Endothelial cell of umbilical vein (primary cell): ENCODE measurements at regions not wholly inside any gene's neighbourhood (a gene's known extent, or its start where the extent isn't known, plus 50 kb on each side); places are given as distances from the start of the nearest gene placed in this dataset.

ENCODE experiments used
- BruUV-seq: library from RNA; stranded (reverse); fragments of 400-500 nt; replicated peaks from 2 replicates; lab custom pipeline; 2021; lab: Mats Ljungman, UMichigan
- CTCF ChIA-PET: fragments of 300-600, 350-600 bp; sonication (Branson Sonifier 250); formaldehyde crosslinking; loops from one replicate; lab custom pipeline; 2021; ENCODE audit warnings: antibody characterized with exemption, inconsistent platforms; lab: Charles Lee
- POLR2A ChIA-PET: fragments of 300-600, 350-600 bp; sonication (Branson Sonifier 250); formaldehyde crosslinking; loops from one replicate; lab custom pipeline; 2021; ENCODE audit warnings: antibody characterized with exemption, inconsistent platforms; lab: Charles Lee
- DNase-seq: peaks from one replicate; pipeline ENCODE4 v3.0.0-alpha.2; 2011; ENCODE audit warnings: low read depth, low spot score
- FAIRE-seq: peaks from 2 replicates; lab custom pipeline; 2011; peaks lifted over from hg19 to GRCh38; lab: Jason Lieb, UNC
- H2AFZ ChIP-seq: 2 replicates; pipeline ENCODE4 v1.6.0; 2012; ENCODE audit warnings: low read depth, low read length, control low read depth, inconsistent platforms
- H3K27ac ChIP-seq: 2 replicates; pipeline ENCODE4 v1.5.1; 2011; ENCODE audit warnings: low read depth, mild to moderate bottlenecking, control low read depth, low read length, moderate library complexity; ENCODE audit not compliant: insufficient read depth
- H3K27me3 ChIP-seq, 2 experiments: 2 replicates each; pipeline versions ENCODE4 v1.6.0 to v1.6.1; 2011; ENCODE audit warnings: low read length in 2 of 2, mixed read lengths in 1 of 2; ENCODE audit not compliant: control insufficient read depth in 2 of 2, insufficient read depth in 2 of 2
- H3K36me3 ChIP-seq, 2 experiments: 2 replicates in 1 of 2; 3 replicates in 1 of 2; pipeline ENCODE4 v1.5.1; 2011; ENCODE audit warnings: low read length in 2 of 2, mild to moderate bottlenecking in 1 of 2, moderate library complexity in 1 of 2; ENCODE audit not compliant: control insufficient read depth in 2 of 2, insufficient read depth in 2 of 2; ENCODE audit errors: extremely low read depth in 1 of 2
- H3K4me1 ChIP-seq: 3 replicates; pipeline ENCODE4 v1.5.1; 2011; ENCODE audit warnings: mild to moderate bottlenecking, low read length; ENCODE audit not compliant: control insufficient read depth, insufficient read depth; ENCODE audit errors: extremely low read depth
- H3K4me2 ChIP-seq: 2 replicates; pipeline ENCODE4 v1.6.1; 2011; ENCODE audit warnings: low read length, control low read depth, mixed read lengths; ENCODE audit not compliant: insufficient read depth
- H3K4me3 ChIP-seq, 3 experiments: fragments of 200-600 bp in 1 of 3; sonication (generic), shearing (Covaris generic) in 1 of 3; replicated peaks in 1 of 3; 2 replicates each; pipeline ENCODE4 v1.5.1; 2011 to 2016; ENCODE audit warnings: control low read depth in 3 of 3, low read length in 3 of 3, mild to moderate bottlenecking in 2 of 3, inconsistent platforms in 1 of 3, low read depth in 1 of 3, moderate library complexity in 1 of 3; ENCODE audit not compliant: insufficient read depth in 1 of 3
- H3K79me2 ChIP-seq: 2 replicates; pipeline ENCODE4 v1.6.0; 2012; ENCODE audit warnings: low read length, inconsistent platforms; ENCODE audit not compliant: control insufficient read depth, insufficient read depth
- H3K9ac ChIP-seq: replicated peaks from 2 replicates; pipeline ENCODE3; 2011; ENCODE audit warnings: low read length, control low read depth; ENCODE audit not compliant: insufficient read depth; ENCODE audit errors: extremely low read depth
- H3K9me1 ChIP-seq: replicated peaks from 3 replicates; pipeline ENCODE4 v1.6.0; 2011; ENCODE audit warnings: mild to moderate bottlenecking, low read length; ENCODE audit not compliant: control insufficient read depth, insufficient read depth; ENCODE audit errors: extremely low read depth
- H3K9me3 ChIP-seq: replicated peaks from 2 replicates; pipeline ENCODE4 v1.5.1; 2012; ENCODE audit warnings: low read length, inconsistent platforms; ENCODE audit not compliant: control insufficient read depth, insufficient read depth
- H4K20me1 ChIP-seq: replicated peaks from 2 replicates; pipeline ENCODE3; 2011; ENCODE audit warnings: mild to moderate bottlenecking, low read length; ENCODE audit not compliant: control insufficient read depth, insufficient read depth; ENCODE audit errors: extremely low read depth
- EZH2 ChIP-seq: IDR thresholded peaks from 2 replicates; pipeline ENCODE4 v1.6.1; 2012; ENCODE audit warnings: borderline replicate concordance, low read depth, mild to moderate bottlenecking, moderate library complexity, low read length, inconsistent platforms; ENCODE audit not compliant: severe bottlenecking
- FOS ChIP-seq: IDR thresholded peaks from 2 replicates; pipeline ENCODE4 v1.6.1; 2011; ENCODE audit warnings: mild to moderate bottlenecking, low read length, moderate library complexity, borderline replicate concordance; ENCODE audit not compliant: insufficient read depth
- GATA2 ChIP-seq: IDR thresholded peaks from 2 replicates; pipeline ENCODE4 v1.7.0; 2011; ENCODE audit warnings: low read depth, mild to moderate bottlenecking, moderate library complexity, mixed read lengths, low read length; ENCODE audit not compliant: insufficient read length, insufficient read depth
- MYC ChIP-seq: IDR thresholded peaks from one replicate; pipeline ENCODE4 v1.6.1; 2011; ENCODE audit warnings: mild to moderate bottlenecking, low read depth, low read length
- POLR2A ChIP-seq: IDR thresholded peaks from 2 replicates; pipeline ENCODE4 v1.6.1; 2012; ENCODE audit warnings: low read depth, mild to moderate bottlenecking, control low read depth, low read length
- POLR2AphosphoS5 ChIP-seq: IDR thresholded peaks from 2 replicates; pipeline ENCODE4 v1.6.1; 2012; ENCODE audit warnings: low read depth, mild to moderate bottlenecking, control low read depth, low read length, moderate library complexity; ENCODE audit not compliant: insufficient read depth
- dilution Hi-C: fragments of 300-500 bp; cut with MboI; formaldehyde crosslinking; loops from one replicate; pipeline ENCODE4 v1.15.0; 2019; ENCODE audit warnings: low sequenced_read_pairs; ENCODE audit not compliant: extremely low pct_ligation_motif_present
- intact Hi-C: fragments of 100-400 bp; cut with micrococcal nuclease; formaldehyde crosslinking; loops from one replicate; pipeline ENCODE4 v1.10.0; 2022
- TF ChIP-seq, protein P1 (sequence below), 2 donors: IDR thresholded peaks; 1 replicate in 1 of 2; 2 replicates in 1 of 2; pipeline ENCODE4 v1.5.1; 2011; ENCODE audit warnings: low read length in 2 of 2, mild to moderate bottlenecking in 2 of 2, moderate library complexity in 2 of 2, control low read depth in 1 of 2, inconsistent platforms in 1 of 2, low read depth in 1 of 2; ENCODE audit not compliant: insufficient read depth in 1 of 2; ENCODE audit errors: extremely low read depth in 1 of 2

DNA sequence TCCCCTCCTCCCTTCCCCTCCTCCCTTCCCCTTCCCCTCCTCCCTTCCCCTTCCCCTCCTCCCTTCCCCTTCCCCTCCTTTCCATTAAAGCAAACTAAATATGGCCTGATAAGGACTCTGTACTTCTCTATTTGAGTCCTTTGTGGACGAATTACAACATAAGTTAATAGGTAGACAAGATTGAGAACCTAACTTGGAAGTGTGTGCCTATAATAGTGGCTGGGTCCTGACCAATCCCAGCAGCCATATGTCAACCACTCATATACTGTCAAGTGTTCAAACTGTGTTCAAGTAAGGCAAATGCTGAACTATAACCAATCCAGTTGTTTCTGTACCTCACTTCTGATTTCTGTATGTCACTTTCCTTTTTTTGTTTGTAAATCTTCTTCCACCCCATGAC, 97.1 kb upstream of the RBMS1 start:
- FAIRE-seq = no peak
- no peaks in the 10 kb centered on the region for H3K36me3 ChIP-seq
- intact Hi-C loops (loop anchor here (1.0 to 5.0 kb wide), 2 partner anchors 77 to 380 kb away; no protein-coding TSS in a partner anchor), dilution Hi-C loops (no loop called here)
- BruUV-seq = no TSS peak
- H2AFZ ChIP-seq = no peak overlapping the region
- ChIA-PET CTCF (no interaction called here), POLR2A (no interaction called here)
- DNase-seq = peak; percentile 10
- no peaks in the 10 kb centered on the region for H4K20me1 ChIP-seq
- H3K4me2 ChIP-seq = no peak overlapping the region
- H3K9me3 ChIP-seq = no peaks in the 10 kb centered on the region
- H3K4me1 ChIP-seq = no peaks in the 10 kb centered on the region
- no peak for TF ChIP-seq GATA2
- TF ChIP-seq, protein P1, sequence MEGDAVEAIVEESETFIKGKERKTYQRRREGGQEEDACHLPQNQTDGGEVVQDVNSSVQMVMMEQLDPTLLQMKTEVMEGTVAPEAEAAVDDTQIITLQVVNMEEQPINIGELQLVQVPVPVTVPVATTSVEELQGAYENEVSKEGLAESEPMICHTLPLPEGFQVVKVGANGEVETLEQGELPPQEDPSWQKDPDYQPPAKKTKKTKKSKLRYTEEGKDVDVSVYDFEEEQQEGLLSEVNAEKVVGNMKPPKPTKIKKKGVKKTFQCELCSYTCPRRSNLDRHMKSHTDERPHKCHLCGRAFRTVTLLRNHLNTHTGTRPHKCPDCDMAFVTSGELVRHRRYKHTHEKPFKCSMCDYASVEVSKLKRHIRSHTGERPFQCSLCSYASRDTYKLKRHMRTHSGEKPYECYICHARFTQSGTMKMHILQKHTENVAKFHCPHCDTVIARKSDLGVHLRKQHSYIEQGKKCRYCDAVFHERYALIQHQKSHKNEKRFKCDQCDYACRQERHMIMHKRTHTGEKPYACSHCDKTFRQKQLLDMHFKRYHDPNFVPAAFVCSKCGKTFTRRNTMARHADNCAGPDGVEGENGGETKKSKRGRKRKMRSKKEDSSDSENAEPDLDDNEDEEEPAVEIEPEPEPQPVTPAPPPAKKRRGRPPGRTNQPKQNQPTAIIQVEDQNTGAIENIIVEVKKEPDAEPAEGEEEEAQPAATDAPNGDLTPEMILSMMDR (IDR thresholded peaks at IDR 0.05; ENCODE audit: extremely low read depth in 1 of 2, insufficient read depth in 1 of 2, low read depth in 1 of 2, low read length in 2 of 2) = no peak
- no peaks in the 10 kb centered on the region for H3K79me2 ChIP-seq
- no peaks in the 10 kb centered on the region for H3K27me3 ChIP-seq
- H3K27ac ChIP-seq = no peak overlapping the region
- H3K9ac ChIP-seq = no peak overlapping the region
- H3K4me3 ChIP-seq = no peak overlapping the region
- no peaks in the 10 kb centered on the region for H3K9me1 ChIP-seq

DNA sequence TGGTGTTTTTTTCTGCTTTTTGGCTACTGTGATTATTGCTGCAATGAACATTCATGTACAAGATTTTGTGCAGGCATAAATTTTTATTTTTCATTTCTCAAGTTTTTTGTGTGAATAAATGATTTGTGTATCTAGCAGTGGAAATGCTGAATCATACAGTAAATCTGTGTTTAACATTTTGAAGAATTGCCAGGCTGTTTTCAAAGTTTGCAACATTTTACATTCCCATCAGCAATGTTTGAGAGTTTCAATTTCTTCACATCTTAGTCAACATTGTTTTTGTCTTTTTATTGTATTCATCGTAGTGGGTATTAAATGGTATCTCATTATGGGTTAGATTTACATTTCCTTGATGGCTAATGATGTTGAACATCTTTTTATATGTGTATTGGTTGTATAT, 98.8 kb upstream of the RBMS1 start:
- POLR2A ChIA-PET = no interaction called here
- no peak for FAIRE-seq
- Histone ChIP-seq H3K4me2 (no peak overlapping the region), H3K4me1 (no peaks in the 10 kb centered on the region), H3K4me3 (no peak overlapping the region), H3K79me2 (no peaks in the 10 kb centered on the region), H3K27ac (no peak overlapping the region), H3K9ac (no peak overlapping the region), H3K9me3 (no peaks in the 10 kb centered on the region), H3K27me3 (no peaks in the 10 kb centered on the region), H2AFZ (no peak overlapping the region), H3K36me3 (no peaks in the 10 kb centered on the region), H3K9me1 (no peaks in the 10 kb centered on the region), H4K20me1 (no peaks in the 10 kb centered on the region)
- TF ChIP-seq GATA2 (no peak), POLR2A (no peak), FOS (no peak), EZH2 (no peak), MYC (no peak), POLR2AphosphoS5 (no peak)
- TF ChIP-seq, protein P1 (IDR thresholded peaks at IDR 0.05; ENCODE audit: extremely low read depth in 1 of 2, insufficient read depth in 1 of 2, low read depth in 1 of 2, low read length in 2 of 2) = no peak
- dilution Hi-C loops = no loop called here
- intact Hi-C loops = loop anchor here (1.0 to 5.0 kb wide), 2 partner anchors 31 to 75 kb away; no protein-coding TSS in a partner anchor
- no TSS peak for BruUV-seq
- DNase-seq = no peak
- CTCF ChIA-PET = no interaction called here
